GM23248 (cell line): ENCODE measurements at regions not wholly inside any gene's neighbourhood (a gene's known extent, or its start where the extent isn't known, plus 50 kb on each side); places are given as distances from the start of the nearest gene placed in this dataset.

ENCODE experiments used
- EZH2 ChIP-seq: fragments of 200-600 bp; sonication (generic); IDR thresholded peaks from 2 replicates; pipeline ENCODE4 v1.6.1; 2018; ENCODE audit warnings: antibody characterized with exemption, mild to moderate bottlenecking; ENCODE audit not compliant: insufficient read depth, poor library complexity, severe bottlenecking
- EZH2phosphoT487 ChIP-seq: fragments of 200-600 bp; sonication (generic); IDR thresholded peaks from 2 replicates; pipeline ENCODE4 v1.6.1; 2018; ENCODE audit warnings: antibody characterized with exemption, moderate library complexity, mild to moderate bottlenecking, low read depth; ENCODE audit not compliant: insufficient read depth

DNA sequence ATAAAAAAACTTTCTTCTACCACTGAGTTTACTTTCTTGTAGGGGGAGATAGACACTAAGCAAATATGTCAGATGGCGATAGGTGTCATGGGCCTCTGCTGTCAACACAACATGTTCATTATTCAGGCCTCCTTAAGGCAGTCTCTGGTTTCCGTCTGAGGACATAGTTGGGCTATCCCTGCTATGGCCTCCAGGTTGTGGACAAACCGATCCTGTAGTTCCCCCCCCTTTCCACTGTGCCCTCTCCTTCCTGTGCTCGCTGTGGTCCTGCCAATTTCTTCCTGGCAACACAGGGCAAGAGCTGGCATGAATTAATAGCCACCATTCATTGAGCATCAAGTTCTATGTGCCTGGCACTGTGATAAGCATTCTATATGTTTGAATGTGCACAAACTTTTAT, 81.0 kb upstream of the HS3ST2 start:
- TF ChIP-seq EZH2 (no peak), EZH2phosphoT487 (no peak)
